Stimulated activated CD4-positive, alpha-beta T cell treated with anti-CD3 and anti-CD28 coated beads, TNF-alpha, amount 100 ng/mL, for 4 hours (primary cell): ENCODE measurements at regions not wholly inside any gene's neighbourhood (a gene's known extent, or its start where the extent isn't known, plus 50 kb on each side); places are given as distances from the start of the nearest gene placed in this dataset.

Source experiments
- DNase-seq, 3 experiments: peaks; one replicate each; pipeline ENCODE4 v3.0.0-alpha.2; 2020; ENCODE audit warnings: low read depth in 3 of 3

DNA sequence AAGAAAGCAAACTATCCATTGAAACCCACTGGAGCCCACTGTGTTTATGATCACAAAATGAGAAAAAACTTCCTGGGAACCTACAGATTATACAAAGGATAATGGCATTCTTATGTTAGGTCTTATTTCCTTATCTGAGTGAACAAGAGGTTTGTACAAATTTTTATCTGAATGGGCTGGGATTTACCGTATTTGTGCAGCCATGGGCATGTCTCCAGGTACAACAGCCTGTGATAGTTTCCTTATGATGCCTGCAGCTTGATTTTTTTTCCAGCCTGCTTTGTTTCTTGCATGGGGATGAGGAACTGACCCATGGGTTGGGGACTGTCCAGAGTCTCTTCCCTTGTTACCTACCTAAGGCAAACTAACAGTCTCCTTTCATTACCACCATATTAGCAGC, 244.0 kb upstream of the RBMY1B start:
- no peak for DNase-seq

DNA sequence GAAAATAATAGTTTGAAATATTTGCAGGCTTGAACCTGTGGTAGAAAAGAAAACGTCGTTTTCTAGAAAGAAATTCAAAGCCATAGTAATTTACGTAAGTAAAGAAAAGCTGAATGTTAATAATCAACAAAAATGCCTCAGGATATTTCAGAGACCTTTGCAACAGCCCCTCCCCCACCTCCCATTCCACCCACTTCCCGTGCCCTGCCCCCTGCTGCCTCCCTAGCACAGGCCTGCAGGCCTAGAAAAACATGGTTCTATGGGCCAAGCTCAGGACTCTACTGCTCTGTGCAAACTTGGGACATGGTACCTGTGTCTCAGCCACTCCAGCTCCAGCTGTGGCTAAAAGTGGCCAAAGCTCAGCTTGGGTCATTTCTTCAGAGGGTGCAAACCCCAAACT, 223.4 kb upstream of the RBMY1B start:
- DNase-seq = no peak

DNA sequence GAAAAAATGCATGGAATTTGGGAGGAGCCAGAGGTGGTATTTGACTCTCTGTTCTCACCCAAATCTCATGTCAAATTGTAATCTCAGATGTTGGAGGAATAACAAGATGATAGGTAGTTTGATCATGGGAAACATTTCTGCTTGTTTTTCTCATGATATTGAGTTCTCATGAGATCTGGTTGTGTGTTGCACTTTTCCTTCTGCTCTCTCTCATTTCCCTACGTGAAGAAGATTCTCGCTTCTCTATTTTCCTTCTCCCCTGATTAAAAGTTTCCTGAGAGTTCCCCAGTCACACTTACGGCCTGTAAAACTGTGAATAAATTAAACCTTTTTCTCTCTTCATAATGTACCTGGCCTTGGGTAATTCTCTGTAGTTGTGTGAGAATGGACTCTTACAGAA, 222.2 kb upstream of the RBMY1B start:
- DNase-seq = no peak

DNA sequence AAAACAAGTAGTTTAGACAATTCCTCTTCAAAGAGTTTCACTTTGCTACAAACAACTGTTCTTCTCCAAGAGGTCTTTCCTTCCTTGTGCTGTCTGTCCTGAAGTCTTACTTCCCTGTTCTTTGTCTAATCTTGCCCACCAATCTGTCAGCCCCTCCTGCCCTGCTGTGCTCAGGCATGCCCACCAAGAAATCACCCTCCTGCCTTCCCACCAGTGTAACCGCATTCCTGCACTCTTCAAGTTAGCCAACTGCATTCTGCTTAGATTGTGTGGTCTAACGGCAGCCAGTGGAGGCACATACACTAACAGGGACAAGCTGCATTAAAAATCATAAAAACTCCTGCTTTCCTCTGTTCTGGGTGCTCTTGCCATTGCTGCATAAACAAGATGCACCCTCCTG, 215.9 kb upstream of the RBMY1B start:
- DNase-seq = no peak

DNA sequence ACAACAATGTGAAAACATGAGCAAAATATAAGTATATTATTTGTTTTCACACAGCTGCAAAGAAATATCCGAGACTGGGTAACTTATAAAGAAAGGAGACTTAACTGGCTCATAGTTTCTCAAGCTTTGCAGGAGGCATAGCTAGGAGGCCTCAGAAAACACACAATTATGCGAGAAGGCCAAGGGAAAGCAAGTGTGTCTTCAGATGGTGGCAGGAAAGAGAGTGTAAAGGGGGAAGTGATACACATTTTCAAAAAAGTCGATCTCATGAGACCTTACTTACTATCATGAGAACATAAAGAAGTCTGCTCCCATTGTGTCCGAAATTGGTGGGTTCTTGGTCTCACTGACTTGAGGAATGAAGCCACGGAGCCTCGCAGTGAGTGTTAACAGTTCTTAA, 208.9 kb upstream of the RBMY1B start:
- no peak for DNase-seq

DNA sequence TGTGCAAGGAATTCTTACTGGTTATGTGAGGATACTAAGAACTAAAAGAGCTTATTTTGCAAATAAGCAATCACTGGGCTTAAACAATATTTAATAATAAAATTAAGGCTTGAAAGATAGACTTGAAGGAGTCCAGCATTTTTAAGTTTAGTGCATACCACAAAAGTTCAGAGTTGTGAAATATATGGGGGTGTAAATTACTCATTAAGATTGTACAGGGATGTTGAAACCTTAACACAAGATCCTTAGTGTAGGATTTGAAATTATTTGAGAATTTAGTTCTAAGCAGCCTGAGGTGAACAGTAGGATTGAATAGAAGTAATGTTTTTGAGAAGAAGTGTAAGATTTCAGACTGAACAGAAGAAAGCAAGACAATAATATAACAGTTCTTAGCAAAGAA, 195.8 kb upstream of the RBMY1B start:
- DNase-seq = no peak
